ENCODE measurements at regions not wholly inside any gene's neighbourhood (a gene's known extent, or its start where the extent isn't known, plus 50 kb on each side); places are given as distances from the start of the nearest gene placed in this dataset.

DNA sequence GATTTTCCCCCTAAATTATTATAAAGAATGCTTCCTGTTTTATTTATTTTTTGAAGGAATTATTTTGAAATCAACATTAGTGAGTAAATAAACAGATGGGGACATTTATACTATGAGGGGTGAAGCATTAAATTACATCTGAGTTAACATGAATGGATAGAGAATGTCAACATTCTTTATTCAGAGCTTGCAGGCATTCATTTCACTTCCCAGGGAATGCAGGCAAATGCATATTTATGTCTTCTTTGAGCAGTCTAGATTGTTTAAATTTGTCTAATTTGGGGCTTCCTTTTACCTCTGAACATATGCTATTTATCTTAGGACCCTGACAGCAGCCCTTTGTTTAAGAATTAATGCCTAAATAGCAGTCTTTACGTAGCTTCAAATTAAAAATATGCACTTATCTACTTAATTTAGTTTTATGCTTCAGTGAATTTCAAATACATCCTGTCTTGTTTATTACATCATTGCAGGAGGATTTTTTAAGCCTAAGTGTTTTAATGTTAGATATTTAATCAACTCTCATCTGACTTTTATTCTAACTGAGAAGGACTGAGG is 630.5 kb upstream of the LMCD1 start (continued):
- TF ChIP-seq, protein P1, sequence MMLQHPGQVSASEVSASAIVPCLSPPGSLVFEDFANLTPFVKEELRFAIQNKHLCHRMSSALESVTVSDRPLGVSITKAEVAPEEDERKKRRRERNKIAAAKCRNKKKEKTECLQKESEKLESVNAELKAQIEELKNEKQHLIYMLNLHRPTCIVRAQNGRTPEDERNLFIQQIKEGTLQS (IDR thresholded peaks at IDR 0.05), result no peak

DNA sequence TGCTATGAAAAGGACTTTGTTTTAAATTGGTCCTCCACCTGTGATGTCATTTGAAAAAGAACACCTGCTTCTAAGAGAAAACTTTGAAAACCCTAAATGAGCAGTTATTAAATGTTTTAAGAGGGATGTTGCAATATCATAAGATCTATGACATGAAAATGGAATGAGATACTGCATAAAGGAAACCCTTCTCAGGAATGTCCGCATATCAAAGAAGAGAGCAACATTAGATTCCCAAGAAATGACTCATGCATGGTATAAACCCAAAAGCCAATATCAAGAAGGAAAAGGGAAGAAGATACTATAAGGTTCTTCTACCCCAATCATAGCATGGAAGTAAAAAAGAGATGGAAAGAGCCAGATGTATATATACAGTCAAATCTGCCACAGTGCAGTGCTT is 627.5 kb upstream of the LMCD1 start:
- 97% methylated on average over 1 of the region's 1 CpG for WGBS
- no peak for TF ChIP-seq JUND (IDR thresholded peaks at IDR 0.05)
- TF ChIP-seq RAD21 (IDR thresholded peaks at IDR 0.05), result no peak
- TF ChIP-seq, protein P2, sequence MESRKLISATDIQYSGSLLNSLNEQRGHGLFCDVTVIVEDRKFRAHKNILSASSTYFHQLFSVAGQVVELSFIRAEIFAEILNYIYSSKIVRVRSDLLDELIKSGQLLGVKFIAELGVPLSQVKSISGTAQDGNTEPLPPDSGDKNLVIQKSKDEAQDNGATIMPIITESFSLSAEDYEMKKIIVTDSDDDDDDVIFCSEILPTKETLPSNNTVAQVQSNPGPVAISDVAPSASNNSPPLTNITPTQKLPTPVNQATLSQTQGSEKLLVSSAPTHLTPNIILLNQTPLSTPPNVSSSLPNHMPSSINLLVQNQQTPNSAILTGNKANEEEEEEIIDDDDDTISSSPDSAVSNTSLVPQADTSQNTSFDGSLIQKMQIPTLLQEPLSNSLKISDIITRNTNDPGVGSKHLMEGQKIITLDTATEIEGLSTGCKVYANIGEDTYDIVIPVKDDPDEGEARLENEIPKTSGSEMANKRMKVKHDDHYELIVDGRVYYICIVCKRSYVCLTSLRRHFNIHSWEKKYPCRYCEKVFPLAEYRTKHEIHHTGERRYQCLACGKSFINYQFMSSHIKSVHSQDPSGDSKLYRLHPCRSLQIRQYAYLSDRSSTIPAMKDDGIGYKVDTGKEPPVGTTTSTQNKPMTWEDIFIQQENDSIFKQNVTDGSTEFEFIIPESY (IDR thresholded peaks at IDR 0.05), result no peak
- TF ChIP-seq, protein P1 (IDR thresholded peaks at IDR 0.05), result no peak
- no peak for TF ChIP-seq EGR1 (IDR thresholded peaks at IDR 0.05; ENCODE audit: low read depth in 2 of 2)
- Histone ChIP-seq H3K27me3 (ENCODE audit: control insufficient read depth in 4 of 4, insufficient read depth in 4 of 4, low read length in 3 of 4) (no peaks in the 10 kb centered on the region), H3K4me3 (ENCODE audit: low read depth in 1 of 3, low read length in 3 of 3) (no peak overlapping the region), H3K27ac (ENCODE audit: low read depth in 1 of 2, low read length in 2 of 2) (no peak overlapping the region), H3K9ac (ENCODE audit: low read depth in 1 of 2, low read length in 2 of 2) (no peak overlapping the region), H3K36me3 (ENCODE audit: control insufficient read depth in 4 of 4, insufficient read depth in 3 of 4, low read depth in 1 of 4, low read length in 3 of 4) (no peaks in the 10 kb centered on the region), H3K4me1 (ENCODE audit: control insufficient read depth in 4 of 4, insufficient read depth in 4 of 4, low read length in 3 of 4) (no peaks in the 10 kb centered on the region), H3K9me3 (ENCODE audit: control insufficient read depth in 4 of 4, low read length in 3 of 4) (no peaks in the 10 kb centered on the region)
- no peak for DNase-seq (ENCODE audit: low spot score)

DNA sequence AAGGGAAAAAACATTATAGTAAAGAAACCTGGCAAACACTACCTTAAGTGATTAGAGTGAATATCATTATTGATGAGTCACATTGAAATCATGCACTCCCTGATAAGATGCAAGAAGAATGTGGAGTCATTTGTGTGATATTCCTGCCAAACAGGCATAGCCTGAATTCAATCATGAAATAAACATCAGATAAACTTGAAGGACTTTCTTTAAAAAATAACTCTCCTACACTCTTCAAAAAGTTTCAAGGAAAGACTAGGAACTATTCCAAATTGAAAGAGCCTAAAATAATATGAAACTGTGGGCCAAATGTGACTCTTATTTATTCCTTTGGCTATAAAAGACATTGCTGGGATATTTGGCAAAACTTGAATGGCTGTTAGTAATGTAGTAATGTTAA is 625.7 kb upstream of the LMCD1 start:
- no peak for DNase-seq (ENCODE audit: low spot score)
- TF ChIP-seq, protein P3, sequence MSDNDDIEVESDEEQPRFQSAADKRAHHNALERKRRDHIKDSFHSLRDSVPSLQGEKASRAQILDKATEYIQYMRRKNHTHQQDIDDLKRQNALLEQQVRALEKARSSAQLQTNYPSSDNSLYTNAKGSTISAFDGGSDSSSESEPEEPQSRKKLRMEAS (IDR thresholded peaks at IDR 0.05), result no peak
- TF ChIP-seq, protein P4, sequence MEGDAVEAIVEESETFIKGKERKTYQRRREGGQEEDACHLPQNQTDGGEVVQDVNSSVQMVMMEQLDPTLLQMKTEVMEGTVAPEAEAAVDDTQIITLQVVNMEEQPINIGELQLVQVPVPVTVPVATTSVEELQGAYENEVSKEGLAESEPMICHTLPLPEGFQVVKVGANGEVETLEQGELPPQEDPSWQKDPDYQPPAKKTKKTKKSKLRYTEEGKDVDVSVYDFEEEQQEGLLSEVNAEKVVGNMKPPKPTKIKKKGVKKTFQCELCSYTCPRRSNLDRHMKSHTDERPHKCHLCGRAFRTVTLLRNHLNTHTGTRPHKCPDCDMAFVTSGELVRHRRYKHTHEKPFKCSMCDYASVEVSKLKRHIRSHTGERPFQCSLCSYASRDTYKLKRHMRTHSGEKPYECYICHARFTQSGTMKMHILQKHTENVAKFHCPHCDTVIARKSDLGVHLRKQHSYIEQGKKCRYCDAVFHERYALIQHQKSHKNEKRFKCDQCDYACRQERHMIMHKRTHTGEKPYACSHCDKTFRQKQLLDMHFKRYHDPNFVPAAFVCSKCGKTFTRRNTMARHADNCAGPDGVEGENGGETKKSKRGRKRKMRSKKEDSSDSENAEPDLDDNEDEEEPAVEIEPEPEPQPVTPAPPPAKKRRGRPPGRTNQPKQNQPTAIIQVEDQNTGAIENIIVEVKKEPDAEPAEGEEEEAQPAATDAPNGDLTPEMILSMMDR (IDR thresholded peaks at IDR 0.05; ENCODE audit: low read depth, low read length, missing input control), result no peak

DNA sequence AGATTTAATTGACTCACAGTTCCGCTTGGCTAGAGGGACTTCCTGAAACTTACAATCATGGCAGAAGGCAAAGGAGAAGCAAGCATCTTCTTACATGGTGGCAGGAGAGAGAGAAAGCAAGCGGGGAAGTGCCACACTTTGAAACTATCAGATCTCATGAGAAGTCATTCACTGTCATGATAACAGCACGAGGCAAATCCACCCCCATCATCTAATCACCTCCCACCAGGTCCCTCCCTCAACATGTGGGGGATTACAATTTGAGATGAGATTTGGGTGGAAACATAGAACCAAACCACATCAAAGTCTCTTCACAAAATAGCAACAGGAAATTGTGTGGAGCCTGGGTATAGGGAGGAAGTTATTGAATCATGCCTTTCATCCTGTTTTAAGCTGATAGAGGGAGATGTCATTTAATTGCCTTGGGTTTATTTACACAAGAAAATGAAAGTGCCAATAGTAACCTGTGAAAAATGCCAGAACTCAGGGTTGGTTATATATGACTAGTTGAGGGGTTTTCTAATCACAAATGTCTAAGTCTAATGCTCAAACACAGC is 624.8 kb upstream of the LMCD1 start:
- Histone ChIP-seq H3K4me3 (ENCODE audit: low read depth in 1 of 3, low read length in 3 of 3) (no peak overlapping the region), H3K4me1 (ENCODE audit: control insufficient read depth in 4 of 4, insufficient read depth in 4 of 4, low read length in 3 of 4) (no peaks in the 10 kb centered on the region), H3K9me3 (ENCODE audit: control insufficient read depth in 4 of 4, low read length in 3 of 4) (peaks cover 0 to 2% (median 0%) of the 10 kb centered on the region in 4 donors), H3K9ac (ENCODE audit: low read depth in 1 of 2, low read length in 2 of 2) (no peak overlapping the region), H3K27ac (ENCODE audit: low read depth in 1 of 2, low read length in 2 of 2) (no peak overlapping the region), H3K36me3 (ENCODE audit: control insufficient read depth in 4 of 4, insufficient read depth in 3 of 4, low read depth in 1 of 4, low read length in 3 of 4) (no peaks in the 10 kb centered on the region), H3K27me3 (ENCODE audit: control insufficient read depth in 4 of 4, insufficient read depth in 4 of 4, low read length in 3 of 4) (no peaks in the 10 kb centered on the region)
- WGBS, result 42% methylated on average over 3 of the region's 3 CpGs
- no peak for DNase-seq (ENCODE audit: low spot score)
- no peak for TF ChIP-seq RAD21 (IDR thresholded peaks at IDR 0.05)
- TF ChIP-seq, protein P4 (IDR thresholded peaks at IDR 0.05; ENCODE audit: low read depth, low read length, missing input control), result no peak
- TF ChIP-seq FOXA2 (IDR thresholded peaks at IDR 0.05), result no peak
- TF ChIP-seq, protein P3 (IDR thresholded peaks at IDR 0.05), result no peak
- TF ChIP-seq TAF1 (conservative IDR thresholded peaks at IDR 0.05), result no peak
- TF ChIP-seq, protein P1 (IDR thresholded peaks at IDR 0.05), result no peak
- no peak for TF ChIP-seq HNF4A (conservative IDR thresholded peaks at IDR 0.05)
- TF ChIP-seq, protein P2 (IDR thresholded peaks at IDR 0.05), result no peak

More for the DNA sequence above, 625.7 kb upstream of the LMCD1 start:
- Histone ChIP-seq H3K27ac (ENCODE audit: low read depth in 1 of 2, low read length in 2 of 2) (no peak overlapping the region), H3K27me3 (ENCODE audit: control insufficient read depth in 4 of 4, insufficient read depth in 4 of 4, low read length in 3 of 4) (no peaks in the 10 kb centered on the region), H3K9me3 (ENCODE audit: control insufficient read depth in 4 of 4, low read length in 3 of 4) (no peaks in the 10 kb centered on the region), H3K4me3 (ENCODE audit: low read depth in 1 of 3, low read length in 3 of 3) (no peak overlapping the region), H3K9ac (ENCODE audit: low read depth in 1 of 2, low read length in 2 of 2) (no peak overlapping the region), H3K36me3 (ENCODE audit: control insufficient read depth in 4 of 4, insufficient read depth in 3 of 4, low read depth in 1 of 4, low read length in 3 of 4) (no peaks in the 10 kb centered on the region), H3K4me1 (ENCODE audit: control insufficient read depth in 4 of 4, insufficient read depth in 4 of 4, low read length in 3 of 4) (no peaks in the 10 kb centered on the region)
